ENCODE measurements at regions not wholly inside any gene's neighbourhood (a gene's known extent, or its start where the extent isn't known, plus 50 kb on each side); places are given as distances from the start of the nearest gene placed in this dataset.

DNA sequence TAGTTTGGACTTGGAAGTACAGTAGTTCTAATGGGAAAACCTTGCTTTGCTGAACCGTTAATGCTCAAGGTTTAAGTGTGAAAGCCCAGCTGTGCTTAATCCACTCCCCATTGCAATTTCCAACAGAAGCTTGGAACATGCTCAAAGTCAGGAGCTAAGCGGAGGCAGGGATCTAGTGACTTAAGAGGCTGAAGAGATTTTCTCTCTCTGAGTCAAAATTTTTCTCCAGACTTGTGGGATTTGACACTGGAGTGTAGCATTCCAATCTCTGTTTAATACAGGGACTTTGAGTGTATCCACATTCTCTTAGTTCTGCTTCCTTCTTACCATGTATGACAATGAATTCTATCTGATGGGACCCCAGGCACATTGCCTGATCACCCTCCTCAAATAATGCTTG is 471.8 kb downstream of the KIF4B start:
- in situ Hi-C loops (cut with HindIII; ENCODE audit: low pct_unique_long_range_greater_than_20kb, low sequenced_read_pairs) = no loop called here

DNA sequence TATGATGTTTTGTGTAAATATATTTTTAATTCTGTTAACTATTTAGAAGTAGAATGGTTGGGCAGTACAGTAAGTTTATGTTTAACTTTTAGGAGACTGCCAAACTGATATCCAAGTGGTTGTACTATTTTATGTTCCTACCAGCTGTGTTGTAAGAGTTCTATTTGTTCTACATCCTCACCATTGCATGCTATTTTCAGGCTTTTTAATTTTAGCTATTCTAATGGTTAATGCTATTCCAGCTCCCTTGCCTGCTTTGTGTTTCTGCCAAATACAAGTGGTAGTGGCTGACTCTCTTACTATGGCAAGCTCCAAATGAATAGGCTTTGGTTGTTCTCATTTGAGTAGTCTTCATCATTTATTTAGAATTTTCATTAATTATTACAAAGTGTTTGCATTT is 476.4 kb downstream of the KIF4B start:
- Histone ChIP-seq H3K27ac (ENCODE audit: low read length) (no peak overlapping the region), H3K36me3 (ENCODE audit: control insufficient read depth, insufficient read depth, low read length) (no peaks in the 10 kb centered on the region), H3K4me3 (ENCODE audit: low read depth in 2 of 2, low read length in 2 of 2) (no peak overlapping the region), H3K9me3 (ENCODE audit: control insufficient read depth, insufficient read depth, low read depth, low read length) (no peaks in the 10 kb centered on the region), H3K27me3 (ENCODE audit: control insufficient read depth, insufficient read depth, low read length) (no peaks in the 10 kb centered on the region), H3K4me1 (ENCODE audit: control insufficient read depth, insufficient read depth, low read length) (no peaks in the 10 kb centered on the region)
- TF ChIP-seq, protein P1, sequence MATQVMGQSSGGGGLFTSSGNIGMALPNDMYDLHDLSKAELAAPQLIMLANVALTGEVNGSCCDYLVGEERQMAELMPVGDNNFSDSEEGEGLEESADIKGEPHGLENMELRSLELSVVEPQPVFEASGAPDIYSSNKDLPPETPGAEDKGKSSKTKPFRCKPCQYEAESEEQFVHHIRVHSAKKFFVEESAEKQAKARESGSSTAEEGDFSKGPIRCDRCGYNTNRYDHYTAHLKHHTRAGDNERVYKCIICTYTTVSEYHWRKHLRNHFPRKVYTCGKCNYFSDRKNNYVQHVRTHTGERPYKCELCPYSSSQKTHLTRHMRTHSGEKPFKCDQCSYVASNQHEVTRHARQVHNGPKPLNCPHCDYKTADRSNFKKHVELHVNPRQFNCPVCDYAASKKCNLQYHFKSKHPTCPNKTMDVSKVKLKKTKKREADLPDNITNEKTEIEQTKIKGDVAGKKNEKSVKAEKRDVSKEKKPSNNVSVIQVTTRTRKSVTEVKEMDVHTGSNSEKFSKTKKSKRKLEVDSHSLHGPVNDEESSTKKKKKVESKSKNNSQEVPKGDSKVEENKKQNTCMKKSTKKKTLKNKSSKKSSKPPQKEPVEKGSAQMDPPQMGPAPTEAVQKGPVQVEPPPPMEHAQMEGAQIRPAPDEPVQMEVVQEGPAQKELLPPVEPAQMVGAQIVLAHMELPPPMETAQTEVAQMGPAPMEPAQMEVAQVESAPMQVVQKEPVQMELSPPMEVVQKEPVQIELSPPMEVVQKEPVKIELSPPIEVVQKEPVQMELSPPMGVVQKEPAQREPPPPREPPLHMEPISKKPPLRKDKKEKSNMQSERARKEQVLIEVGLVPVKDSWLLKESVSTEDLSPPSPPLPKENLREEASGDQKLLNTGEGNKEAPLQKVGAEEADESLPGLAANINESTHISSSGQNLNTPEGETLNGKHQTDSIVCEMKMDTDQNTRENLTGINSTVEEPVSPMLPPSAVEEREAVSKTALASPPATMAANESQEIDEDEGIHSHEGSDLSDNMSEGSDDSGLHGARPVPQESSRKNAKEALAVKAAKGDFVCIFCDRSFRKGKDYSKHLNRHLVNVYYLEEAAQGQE (IDR thresholded peaks at IDR 0.05; ENCODE audit: insufficient read depth in 1 of 2, low read depth in 2 of 2, low read length in 1 of 2) = no peak
- TF ChIP-seq POLR2AphosphoS5 (IDR thresholded peaks at IDR 0.05; ENCODE audit: low read depth, low read length) = no peak
- TF ChIP-seq, protein P2, sequence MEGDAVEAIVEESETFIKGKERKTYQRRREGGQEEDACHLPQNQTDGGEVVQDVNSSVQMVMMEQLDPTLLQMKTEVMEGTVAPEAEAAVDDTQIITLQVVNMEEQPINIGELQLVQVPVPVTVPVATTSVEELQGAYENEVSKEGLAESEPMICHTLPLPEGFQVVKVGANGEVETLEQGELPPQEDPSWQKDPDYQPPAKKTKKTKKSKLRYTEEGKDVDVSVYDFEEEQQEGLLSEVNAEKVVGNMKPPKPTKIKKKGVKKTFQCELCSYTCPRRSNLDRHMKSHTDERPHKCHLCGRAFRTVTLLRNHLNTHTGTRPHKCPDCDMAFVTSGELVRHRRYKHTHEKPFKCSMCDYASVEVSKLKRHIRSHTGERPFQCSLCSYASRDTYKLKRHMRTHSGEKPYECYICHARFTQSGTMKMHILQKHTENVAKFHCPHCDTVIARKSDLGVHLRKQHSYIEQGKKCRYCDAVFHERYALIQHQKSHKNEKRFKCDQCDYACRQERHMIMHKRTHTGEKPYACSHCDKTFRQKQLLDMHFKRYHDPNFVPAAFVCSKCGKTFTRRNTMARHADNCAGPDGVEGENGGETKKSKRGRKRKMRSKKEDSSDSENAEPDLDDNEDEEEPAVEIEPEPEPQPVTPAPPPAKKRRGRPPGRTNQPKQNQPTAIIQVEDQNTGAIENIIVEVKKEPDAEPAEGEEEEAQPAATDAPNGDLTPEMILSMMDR (IDR thresholded peaks at IDR 0.05) = no peak
- no peak for TF ChIP-seq SIN3A (IDR thresholded peaks at IDR 0.05; ENCODE audit: borderline replicate concordance, insufficient read depth, low read depth, low read length)
- no peak for TF ChIP-seq TCF7L2 (IDR thresholded peaks at IDR 0.05; ENCODE audit: low read depth, low read length)
- in situ Hi-C loops (cut with HindIII; ENCODE audit: low pct_unique_long_range_greater_than_20kb, low sequenced_read_pairs) (no loop called here), intact Hi-C loops (cut with micrococcal nuclease; ENCODE audit: unreplicated experiment) (no loop called here)
- ATAC-seq (no peak), DNase-seq (ENCODE audit: low read depth, low spot score) (no peak)
- CTCF ChIA-PET = no interaction called here
- POLR2A ChIA-PET = no interaction called here
- no TSS peak for BruUV-seq (replicated peaks)

More for the DNA sequence above, 471.8 kb downstream of the KIF4B start:
- Histone ChIP-seq H3K27me3 (ENCODE audit: control insufficient read depth, insufficient read depth, low read length) (no peaks in the 10 kb centered on the region), H3K9me3 (ENCODE audit: control insufficient read depth, insufficient read depth, low read depth, low read length) (no peaks in the 10 kb centered on the region), H3K36me3 (ENCODE audit: control insufficient read depth, insufficient read depth, low read length) (no peaks in the 10 kb centered on the region), H3K27ac (ENCODE audit: low read length) (no peak overlapping the region), H3K4me1 (ENCODE audit: control insufficient read depth, insufficient read depth, low read length) (no peaks in the 10 kb centered on the region), H3K4me3 (ENCODE audit: low read depth in 2 of 2, low read length in 2 of 2) (no peak overlapping the region)
- CTCF ChIA-PET = no interaction called here
- no TSS peak for BruUV-seq (replicated peaks)
- intact Hi-C loops (cut with micrococcal nuclease; ENCODE audit: unreplicated experiment) = no loop called here
- DNase-seq (ENCODE audit: low read depth, low spot score) = no peak
- no peak for ATAC-seq
- POLR2A ChIA-PET = no interaction called here
- TF ChIP-seq SIN3A (IDR thresholded peaks at IDR 0.05; ENCODE audit: borderline replicate concordance, insufficient read depth, low read depth, low read length) (no peak), TCF7L2 (IDR thresholded peaks at IDR 0.05; ENCODE audit: low read depth, low read length) (no peak), POLR2AphosphoS5 (IDR thresholded peaks at IDR 0.05; ENCODE audit: low read depth, low read length) (no peak)
- TF ChIP-seq, protein P2 (IDR thresholded peaks at IDR 0.05) = no peak
- TF ChIP-seq, protein P1 (IDR thresholded peaks at IDR 0.05; ENCODE audit: insufficient read depth in 1 of 2, low read depth in 2 of 2, low read length in 1 of 2) = no peak
